Retinal pigment epithelial cell (primary cell): ENCODE measurements at regions not wholly inside any gene's neighbourhood (a gene's known extent, or its start where the extent isn't known, plus 50 kb on each side); places are given as distances from the start of the nearest gene placed in this dataset.
"Not testable (repeated sequence)": the region's sequence is repeated elsewhere in the genome, so short reads cannot be mapped to it uniquely, and the experiment has no call there.

Experiments
- DNase-seq: peaks from one replicate; pipeline ENCODE4 v3.0.0-alpha.2; 2010; ENCODE audit warnings: low read depth
- H3K4me3 ChIP-seq: 2 replicates; pipeline ENCODE4 v1.5.1; 2011; ENCODE audit warnings: mild to moderate bottlenecking, low read length, control low read depth, moderate library complexity
- CTCF ChIP-seq: conservative IDR thresholded peaks from 2 replicates; pipeline ENCODE4 v1.5.1; 2011; ENCODE audit warnings: low read depth, low read length, control low read depth, inconsistent platforms

- not testable (repeated sequence) for DNase-seq, H3K4me3 ChIP-seq
Measured at GRCh38 chr4:131732034-131732630, 1417.0 kb upstream of the PCDH10 start.

DNA sequence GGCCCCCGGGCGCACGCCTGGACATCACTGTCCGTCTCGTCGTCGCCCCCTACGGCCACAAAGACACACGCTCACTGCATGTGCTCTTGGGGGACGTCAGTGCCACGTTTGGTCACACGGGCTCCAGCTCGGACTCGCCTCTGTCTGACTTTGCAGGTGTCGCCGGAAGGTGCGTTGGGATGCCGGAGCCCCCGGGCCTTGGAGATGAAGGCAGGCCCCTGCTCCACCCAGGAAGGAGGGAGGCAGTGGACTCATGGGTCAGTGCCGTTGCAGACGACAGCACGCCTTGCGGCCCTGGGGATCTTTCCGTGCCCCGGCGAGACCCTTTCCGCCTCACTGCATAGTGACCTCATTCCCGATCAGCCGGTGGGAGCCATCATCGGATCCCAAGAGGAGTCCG, 1414.8 kb upstream of the PCDH10 start:
- not testable (repeated sequence) for DNase-seq, H3K4me3 ChIP-seq

GRCh38 chr4:131734851-131735385, 1414.2 kb upstream of the PCDH10 start:
- DNase-seq, result not testable (repeated sequence)

DNA sequence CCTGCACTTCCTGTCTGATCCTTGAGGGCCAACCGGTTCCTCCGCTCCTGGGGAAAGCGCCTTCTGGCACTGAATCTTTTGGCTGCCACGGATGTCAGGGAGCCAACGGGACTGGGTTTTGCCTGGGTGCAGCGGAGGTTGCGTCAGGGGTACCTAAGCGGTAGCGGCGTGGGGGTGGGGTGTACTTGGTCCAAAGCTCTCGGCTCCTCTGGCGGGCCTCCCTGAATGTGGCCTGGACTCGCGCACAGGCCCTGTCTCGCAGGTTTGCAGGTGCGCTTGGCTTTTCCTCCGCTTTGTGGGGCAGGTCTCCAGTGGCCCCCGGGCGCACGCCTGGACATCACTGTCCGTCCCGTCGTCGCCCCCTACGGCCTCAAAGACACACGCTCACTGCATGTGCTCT, 1410.1 kb upstream of the PCDH10 start:
- H3K4me3 ChIP-seq, DNase-seq: not testable (repeated sequence)

More at GRCh38 chr4:131734851-131735385, 1414.2 kb upstream of the PCDH10 start:
- not testable (repeated sequence) for H3K4me3 ChIP-seq

DNA sequence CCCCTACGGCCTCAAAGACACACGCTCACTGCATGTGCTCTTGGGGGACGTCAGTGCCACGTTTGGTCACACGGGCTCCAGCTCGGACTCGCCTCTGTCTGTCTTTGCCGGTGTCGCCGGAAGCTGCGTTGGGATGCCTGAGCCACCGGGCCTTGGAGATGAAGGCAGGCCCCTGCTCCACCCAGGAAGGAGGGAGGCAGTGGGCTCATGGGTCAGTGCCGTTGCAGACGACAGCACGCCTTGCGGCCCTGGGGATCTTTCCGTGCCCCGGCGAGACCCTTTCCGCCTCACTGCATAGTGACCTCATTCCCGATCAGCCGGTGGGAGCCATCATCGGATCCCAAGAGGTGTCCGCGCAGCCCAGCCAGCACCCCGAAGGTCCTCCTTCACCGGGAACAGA, 1407.3 kb upstream of the PCDH10 start:
- DNase-seq, H3K4me3 ChIP-seq: not testable (repeated sequence)

DNA sequence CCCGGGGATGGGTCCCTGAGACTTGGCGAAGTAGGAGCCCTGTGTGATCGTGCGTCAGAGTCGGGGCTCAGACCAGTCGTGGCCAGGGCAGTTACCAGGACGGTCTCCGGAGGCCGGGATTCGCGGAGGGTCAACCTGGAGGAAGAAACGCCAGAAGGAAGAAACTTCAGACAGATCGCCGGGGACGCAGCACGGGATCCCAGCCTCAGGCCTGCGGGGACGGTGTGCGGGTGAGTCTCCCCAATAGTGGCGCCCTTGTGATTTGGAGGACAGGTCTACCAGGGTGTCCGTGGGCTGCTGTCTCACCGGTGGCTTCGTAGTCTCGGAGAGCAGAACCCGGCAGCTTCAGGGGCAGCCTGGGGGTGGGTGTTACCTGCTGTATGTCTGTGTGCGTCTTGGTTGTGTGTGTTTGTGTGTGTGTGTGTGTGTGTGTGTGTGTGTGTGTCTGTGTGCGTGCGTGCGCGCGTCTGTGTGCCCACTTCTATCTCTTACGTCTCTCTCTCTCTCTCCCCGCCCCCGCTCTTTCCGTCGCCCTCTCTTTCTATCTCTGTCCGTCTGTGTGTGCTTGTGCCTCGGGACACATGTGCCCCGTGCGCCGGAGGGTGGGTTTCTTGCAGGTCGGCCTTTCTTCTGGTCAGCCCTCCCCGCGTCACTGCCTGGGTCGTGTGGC, 1406.4 kb upstream of the PCDH10 start:
- H3K4me3 ChIP-seq, DNase-seq: not testable (repeated sequence)

GRCh38 chr4:131743348-131743747, 1405.7 kb upstream of the PCDH10 start:
- not testable (repeated sequence) for DNase-seq, H3K4me3 ChIP-seq

GRCh38 chr4:131747203-131747602, 1401.9 kb upstream of the PCDH10 start:
- DNase-seq, result not testable (repeated sequence)

GRCh38 chr4:131749224-131749623, 1399.9 kb upstream of the PCDH10 start:
- not testable (repeated sequence) for DNase-seq, H3K4me3 ChIP-seq

More at GRCh38 chr4:131747203-131747602, 1401.9 kb upstream of the PCDH10 start:
- not testable (repeated sequence) for H3K4me3 ChIP-seq

GRCh38 chr4:131750006-131750405, 1399.1 kb upstream of the PCDH10 start:
- DNase-seq, result not testable (repeated sequence)

DNA sequence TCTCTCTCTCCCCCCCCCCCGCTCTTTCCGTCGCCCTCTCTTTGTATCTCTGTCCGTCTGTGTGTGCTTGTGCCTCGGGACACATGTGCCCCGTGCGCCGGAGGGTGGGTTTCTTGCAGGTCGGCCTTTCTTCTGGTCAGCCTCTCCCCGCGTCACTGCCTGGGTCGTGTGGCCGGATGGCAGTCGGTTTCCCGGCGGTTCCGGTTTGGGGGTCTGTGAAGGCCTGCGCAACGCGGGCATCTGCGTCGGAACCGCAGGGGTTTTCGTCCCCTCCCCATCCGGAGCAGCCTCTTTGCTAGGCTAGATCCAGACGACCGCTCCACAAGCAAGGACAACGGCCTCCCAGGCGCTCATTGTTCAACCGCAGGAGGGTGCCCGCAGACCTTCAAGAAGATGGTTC, 1398.6 kb upstream of the PCDH10 start:
- not testable (repeated sequence) for H3K4me3 ChIP-seq, DNase-seq

More at GRCh38 chr4:131750006-131750405, 1399.1 kb upstream of the PCDH10 start:
- H3K4me3 ChIP-seq, result not testable (repeated sequence)

GRCh38 chr4:131762234-131762633, 1386.9 kb upstream of the PCDH10 start:
- not testable (repeated sequence) for DNase-seq, H3K4me3 ChIP-seq

DNA sequence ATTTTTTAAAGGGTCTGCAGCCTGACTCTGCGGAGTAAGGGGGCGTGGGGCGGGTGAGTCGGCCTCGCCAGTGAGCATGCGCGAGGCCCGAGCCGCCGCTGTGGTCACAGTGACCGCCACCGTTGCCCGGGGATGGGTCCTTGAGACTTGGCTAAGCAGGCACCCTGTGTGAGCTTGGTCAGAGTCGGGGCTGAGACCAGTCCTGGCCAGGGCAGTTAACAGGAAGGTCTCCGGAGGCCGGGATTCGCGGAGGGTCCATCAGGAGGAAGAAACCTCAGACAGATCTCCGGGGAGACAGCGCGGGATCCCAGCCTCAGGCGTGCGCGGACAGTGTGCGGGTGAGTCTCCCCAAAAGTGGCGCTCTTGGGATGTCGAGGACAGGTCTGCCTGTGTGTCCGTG, 1384.4 kb upstream of the PCDH10 start:
- H3K4me3 ChIP-seq, result no peak overlapping the region
- TF ChIP-seq CTCF, result no peak
- DNase-seq, result no peak

GRCh38 chr4:131774382-131774781, 1374.7 kb upstream of the PCDH10 start:
- not testable (repeated sequence) for H3K4me3 ChIP-seq
- peak; percentile 96 for DNase-seq

DNA sequence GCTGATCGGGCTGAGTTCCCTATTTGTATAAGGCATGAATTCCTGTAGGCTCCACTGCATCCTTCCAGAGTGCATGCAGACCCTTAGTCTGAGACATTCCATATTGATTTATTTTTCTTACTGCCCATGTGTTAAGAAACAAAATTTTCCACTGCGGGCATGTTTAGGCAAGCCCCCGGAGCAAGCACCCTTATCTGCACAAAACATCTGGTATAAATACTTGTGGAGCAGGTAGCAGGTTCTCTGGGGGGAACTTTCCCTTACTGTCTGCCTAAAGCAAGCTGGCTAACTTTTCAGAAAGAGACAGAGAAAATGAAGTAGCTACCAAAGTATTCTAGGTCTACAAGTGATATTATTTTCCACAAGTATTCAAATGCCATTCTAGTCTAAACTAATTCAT, 1338.5 kb upstream of the PCDH10 start:
- DNase-seq, H3K4me3 ChIP-seq: not testable (repeated sequence)
